LNCaP clone FGC (cell line): ENCODE measurements at regions not wholly inside any gene's neighbourhood (a gene's known extent, or its start where the extent isn't known, plus 50 kb on each side); places are given as distances from the start of the nearest gene placed in this dataset.

Experiments used
- DNase-seq: peaks from one replicate; pipeline ENCODE4 v3.0.0-alpha.2; 2011; ENCODE audit warnings: low read depth
- H3K4me3 ChIP-seq: 2 replicates; pipeline ENCODE4 v1.5.1; 2011; ENCODE audit warnings: mild to moderate bottlenecking, low read depth, low read length, control low read depth
- CTCF ChIP-seq: IDR thresholded peaks from 2 replicates; pipeline ENCODE4 v1.5.1; 2012; ENCODE audit warnings: mild to moderate bottlenecking; ENCODE audit not compliant: control insufficient read depth, insufficient read depth; ENCODE audit errors: extremely low read depth

- no peak for DNase-seq
- no peak for TF ChIP-seq CTCF
- no peak overlapping the region for H3K4me3 ChIP-seq
These were observed 142.9 kb downstream of the ARRDC3 start for GRCh38 chr5:91240175-91240574.

GRCh38 chr5:91235271-91235694 is 147.8 kb downstream of the ARRDC3 start:
- H3K4me3 ChIP-seq = no peak overlapping the region
- DNase-seq = no peak
- TF ChIP-seq CTCF = no peak

DNA sequence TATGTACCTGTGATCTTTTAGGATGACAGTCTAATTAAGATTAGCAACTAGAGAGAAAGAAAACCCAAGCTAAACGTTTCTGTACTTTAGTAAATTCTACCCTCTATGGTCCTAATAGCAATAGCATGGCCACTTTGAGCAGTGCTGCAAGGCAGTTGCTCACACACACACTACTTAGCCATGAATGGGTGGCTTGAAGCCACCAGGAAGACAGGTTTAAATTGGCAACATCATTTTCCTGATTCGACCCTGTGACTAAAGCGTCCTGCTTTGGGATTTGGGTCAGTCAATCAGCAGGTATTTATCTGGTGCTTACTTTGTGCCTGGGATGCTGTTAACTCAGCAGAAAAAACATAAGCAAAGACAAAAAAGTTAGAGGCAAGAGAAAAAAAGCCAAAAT is 150.6 kb downstream of the ARRDC3 start:
- DNase-seq = no peak
- no peak overlapping the region for H3K4me3 ChIP-seq
- TF ChIP-seq CTCF = no peak

GRCh38 chr5:91229031-91229727 is 153.9 kb downstream of the ARRDC3 start:
- no peak for TF ChIP-seq CTCF
- no peak overlapping the region for H3K4me3 ChIP-seq
- no peak for DNase-seq

DNA sequence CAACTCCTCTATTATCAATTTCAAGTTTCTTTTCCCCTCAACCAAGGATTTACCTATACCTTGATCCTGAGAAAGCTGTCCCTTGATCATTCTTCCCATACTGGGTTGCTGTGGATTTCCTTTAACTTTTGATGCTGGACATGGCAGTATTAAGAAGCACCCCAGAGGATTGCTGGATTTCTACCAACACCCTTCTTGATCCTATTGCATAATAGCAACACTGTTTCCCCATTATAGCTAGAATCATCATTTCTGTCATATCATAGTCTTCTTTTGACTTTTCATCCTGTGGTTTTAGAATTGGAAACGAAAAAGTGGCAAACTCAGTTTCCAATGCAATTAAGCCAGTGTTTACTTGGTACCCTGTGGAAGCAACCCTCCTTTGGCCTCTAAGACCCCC is 154.9 kb downstream of the ARRDC3 start:
- DNase-seq = no peak
- no peak overlapping the region for H3K4me3 ChIP-seq
- no peak for TF ChIP-seq CTCF

DNA sequence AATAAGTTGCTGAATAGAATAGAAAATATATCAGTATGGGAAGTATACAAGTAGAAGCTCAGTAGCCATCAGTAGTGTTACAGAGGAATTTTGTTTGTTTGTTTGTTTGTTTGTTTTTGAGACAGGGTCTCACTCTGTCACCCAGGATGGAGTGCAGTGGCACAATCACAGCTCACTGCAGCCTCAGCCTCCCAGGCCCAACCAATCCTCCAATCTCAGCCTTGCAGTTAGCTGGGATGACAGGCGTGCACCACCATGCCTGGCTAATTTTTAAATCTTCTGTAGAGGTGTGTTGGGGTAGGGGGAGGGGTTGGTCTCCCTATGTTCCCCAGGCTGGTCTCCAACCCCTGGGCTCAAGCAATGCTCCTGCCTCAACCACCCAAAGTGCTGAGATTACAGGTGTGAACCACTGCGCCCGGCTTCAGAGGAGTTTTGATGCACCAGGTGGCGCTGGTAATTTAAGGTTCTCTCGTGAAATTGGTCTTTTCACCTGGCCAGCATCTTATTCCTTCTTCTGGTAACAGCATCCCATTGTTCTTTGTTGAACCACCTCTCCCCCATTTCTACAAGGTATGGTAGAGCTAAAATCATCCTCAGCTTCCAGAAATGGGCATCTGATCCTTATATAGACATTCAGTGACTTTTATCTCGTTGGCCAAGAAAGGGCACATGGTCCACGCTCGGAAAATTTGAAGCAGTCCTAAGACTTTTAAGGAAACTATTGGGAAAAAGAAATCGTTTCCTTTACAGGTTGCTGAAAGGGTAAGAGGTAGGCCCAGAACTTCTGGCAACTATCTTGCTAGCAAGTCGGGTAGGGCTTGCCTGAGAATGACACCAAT is 157.1 kb downstream of the ARRDC3 start:
- no peak overlapping the region for H3K4me3 ChIP-seq
- no peak for DNase-seq
- peak; percentile 44 for TF ChIP-seq CTCF
